GM19452 (cell line): ENCODE measurements at regions not wholly inside any gene's neighbourhood (a gene's known extent, or its start where the extent isn't known, plus 50 kb on each side); places are given as distances from the start of the nearest gene placed in this dataset.

Experiments used
- ATAC-seq: cut with Tn5 transposase; IDR thresholded peaks from one replicate; pipeline ENCODE4 v1.9.1; 2021; ENCODE audit not compliant: unreplicated experiment

DNA sequence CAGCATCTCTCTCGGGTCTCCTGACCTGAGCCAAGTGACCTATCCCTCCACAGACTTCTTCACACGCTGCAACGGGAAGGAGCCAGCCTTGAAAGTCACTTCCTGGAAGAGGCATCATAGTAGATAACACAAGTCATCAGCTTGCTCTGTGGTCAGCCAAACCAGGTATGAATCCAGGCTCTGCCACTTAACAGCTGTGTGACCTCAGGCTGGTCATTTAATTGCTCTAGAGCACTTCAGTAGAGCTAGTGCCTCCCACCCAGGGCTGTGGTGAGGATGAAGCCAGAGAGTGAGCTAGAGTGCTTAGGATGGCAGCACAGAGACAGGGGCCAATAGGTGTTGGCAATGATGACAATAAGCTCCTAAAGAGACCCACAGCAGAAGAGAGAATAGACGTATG is 247.7 kb upstream of the ZMIZ1 start:
- ATAC-seq = no peak

DNA sequence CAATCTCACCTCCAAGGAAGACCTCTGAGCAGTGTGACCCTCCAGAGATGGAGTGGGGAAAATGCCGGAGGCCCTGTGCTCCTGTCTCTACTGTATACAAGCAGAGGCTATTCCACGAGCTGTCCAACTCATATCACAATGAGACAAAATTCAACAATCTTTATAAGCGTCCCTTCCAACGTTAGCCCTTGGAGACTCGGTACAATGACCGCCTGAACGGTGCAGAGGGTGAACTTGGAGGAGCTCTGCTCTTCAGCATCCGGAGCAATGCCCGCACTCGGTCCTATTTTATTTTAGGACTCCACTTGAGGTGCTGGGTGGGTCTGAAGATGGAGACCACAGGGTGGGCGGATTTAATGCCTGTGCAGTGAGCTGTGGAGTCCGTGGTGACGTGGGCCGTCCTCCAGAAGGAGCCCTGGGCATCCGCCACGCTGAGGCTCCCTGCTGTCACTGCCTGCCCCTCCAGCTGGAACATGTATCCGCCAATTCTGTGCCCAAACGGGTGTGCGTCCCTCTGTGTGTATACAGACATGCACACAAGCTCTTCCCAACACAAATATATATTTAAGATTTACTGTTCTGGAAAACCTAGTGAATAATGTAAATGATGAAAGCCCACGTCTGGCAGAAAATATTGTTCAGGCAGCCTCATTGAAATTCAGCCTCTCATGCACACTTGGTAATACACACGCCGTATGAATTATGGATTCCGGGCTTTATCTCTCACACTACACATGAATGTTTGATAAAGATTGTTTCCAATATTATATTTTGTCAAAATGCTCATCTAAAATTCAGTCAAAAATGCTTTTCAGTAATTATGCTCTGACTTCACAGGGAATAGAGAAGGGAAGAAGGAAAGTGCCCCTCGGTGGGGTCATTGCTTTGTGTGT is 239.9 kb upstream of the ZMIZ1 start:
- ATAC-seq = no peak

- ATAC-seq = no peak
Observed at GRCh38 chr10:78829565-78829964, 239.2 kb upstream of the ZMIZ1 start.

GRCh38 chr10:78830062-78830975 is 238.4 kb upstream of the ZMIZ1 start:
- no peak for ATAC-seq

DNA sequence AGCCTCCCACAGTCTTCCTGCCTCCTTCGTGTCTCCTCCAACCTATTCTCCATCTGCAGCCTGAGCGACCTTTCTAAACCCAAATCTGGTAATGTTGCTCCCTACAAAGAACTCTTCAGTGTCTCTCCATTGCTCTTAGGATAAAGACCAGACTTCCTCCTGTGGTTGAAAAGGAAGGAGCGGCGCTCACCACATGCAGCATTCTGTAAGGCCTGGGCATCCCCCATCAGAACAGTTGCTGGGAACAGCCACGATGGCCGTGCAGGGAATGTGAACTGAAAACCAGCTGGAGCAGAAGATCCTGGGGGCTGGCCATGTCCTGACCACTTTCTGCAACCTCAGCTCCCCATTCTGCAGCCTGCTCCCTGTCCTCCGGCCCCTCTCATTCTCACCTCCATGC is 237.8 kb upstream of the ZMIZ1 start:
- no peak for ATAC-seq

- no peak for ATAC-seq
Observed at GRCh38 chr10:78831461-78831860, 237.3 kb upstream of the ZMIZ1 start.

- ATAC-seq = no peak
Observed at GRCh38 chr10:78832281-78832680, 236.5 kb upstream of the ZMIZ1 start.

- ATAC-seq = no peak
Observed at GRCh38 chr10:78838141-78838657, 230.6 kb upstream of the ZMIZ1 start.

DNA sequence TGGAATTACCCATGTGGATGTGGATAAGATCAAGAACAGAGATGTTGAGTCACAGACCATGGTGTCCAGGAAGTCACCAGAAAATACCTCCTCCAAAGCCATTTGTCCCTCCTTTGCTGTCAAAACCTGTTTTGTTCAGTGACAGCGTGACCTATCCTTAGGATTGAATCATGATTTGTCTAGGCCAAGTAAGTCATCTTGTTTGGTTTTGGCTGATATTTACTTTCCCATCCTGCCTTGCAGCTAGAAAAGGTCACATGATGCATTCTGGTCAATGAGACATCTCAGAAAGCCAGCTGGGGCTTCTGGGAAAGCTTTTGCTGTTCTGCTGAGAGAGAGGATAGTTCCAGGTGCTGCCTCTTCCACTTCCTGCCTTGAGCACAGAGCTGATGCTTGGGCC is 225.3 kb upstream of the ZMIZ1 start:
- no peak for ATAC-seq

DNA sequence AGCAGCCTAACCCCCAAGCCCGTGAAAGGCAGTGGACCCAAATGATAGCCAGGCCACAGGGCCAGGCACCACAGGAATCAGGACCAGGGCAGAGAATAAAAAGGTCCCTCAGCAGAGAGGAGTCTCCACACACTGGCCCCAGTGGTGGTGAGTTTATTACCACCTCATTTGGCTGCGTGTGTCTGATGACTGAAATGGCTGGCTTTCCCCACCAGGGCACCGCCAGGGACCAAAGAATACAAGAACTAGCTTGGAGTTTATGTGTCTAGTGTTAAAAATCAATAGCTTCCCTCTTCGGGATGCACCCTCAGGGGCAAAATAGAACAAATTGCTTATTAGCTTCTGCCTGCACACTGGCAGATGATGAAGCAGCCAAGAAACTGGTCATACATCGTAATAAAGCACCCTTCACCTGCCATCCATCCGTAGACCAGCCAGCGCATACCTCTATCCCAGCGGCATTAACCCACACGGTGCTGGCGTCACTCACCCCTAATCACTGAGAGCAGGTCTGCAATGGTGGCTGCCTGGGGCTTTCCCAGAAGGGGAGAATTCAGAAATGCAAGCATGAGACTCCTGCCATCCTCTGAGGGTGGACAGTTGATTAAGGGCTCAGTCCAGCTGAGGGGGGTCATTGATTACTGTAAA is 223.7 kb upstream of the ZMIZ1 start:
- ATAC-seq = no peak

DNA sequence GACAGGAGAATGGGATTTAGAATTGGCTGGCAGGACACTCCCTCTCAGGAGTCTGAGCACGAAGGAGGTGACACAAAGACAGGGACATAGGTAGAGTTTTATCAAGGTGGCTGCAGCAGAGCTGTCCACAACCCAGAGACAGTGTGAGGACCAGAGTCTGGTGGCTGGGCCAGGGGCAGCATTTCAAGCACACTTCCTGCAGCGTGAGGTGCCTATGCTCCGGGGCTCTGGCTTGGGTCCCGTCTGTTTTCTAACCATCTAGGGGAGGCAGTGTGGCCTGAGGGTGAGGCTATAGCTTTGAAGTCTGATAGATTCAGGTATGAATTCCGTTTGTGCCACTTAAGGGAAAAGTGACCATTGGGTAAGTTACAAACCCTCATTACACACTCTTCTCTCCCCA is 222.7 kb upstream of the ZMIZ1 start:
- ATAC-seq = no peak

GRCh38 chr10:78846760-78847159 is 222.0 kb upstream of the ZMIZ1 start:
- no peak for ATAC-seq

DNA sequence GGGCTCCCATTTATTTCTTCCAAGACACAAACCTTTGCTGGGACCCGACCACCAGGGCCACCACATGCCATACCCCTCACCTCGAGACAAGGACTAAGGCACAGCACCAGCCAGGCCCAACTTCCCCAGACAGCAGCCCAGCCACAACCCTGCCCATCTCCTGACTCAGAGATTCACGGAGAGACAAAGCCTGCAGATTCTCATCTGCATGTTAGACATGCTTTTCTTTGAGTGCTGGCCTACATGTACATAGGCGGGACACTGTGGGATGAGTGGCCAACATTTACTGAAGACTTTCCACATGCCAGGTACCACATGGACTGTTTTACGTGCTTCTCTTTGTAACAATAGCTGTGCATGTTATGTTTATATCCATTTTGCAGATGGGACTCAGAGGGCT is 221.3 kb upstream of the ZMIZ1 start:
- no peak for ATAC-seq

DNA sequence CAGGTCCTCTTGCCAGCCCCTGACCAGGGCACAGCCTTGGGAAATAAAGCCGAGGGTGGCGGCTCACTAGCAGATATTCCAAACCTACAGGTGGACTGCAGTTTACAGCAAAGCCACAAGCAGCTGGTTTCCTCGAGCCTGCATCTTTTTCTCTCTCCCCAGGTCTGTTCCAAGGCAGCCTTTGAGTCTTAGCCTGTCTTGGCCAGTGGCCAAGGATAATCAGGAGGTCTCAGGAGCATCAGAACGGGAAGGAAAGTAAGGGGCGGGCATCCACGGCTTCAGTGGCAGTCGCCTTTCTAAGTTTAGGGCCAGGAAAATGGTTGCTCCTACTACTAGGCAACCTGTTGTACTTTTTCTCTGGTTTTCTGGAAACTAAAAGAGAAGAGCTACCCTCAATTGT is 219.7 kb upstream of the ZMIZ1 start:
- no peak for ATAC-seq

DNA sequence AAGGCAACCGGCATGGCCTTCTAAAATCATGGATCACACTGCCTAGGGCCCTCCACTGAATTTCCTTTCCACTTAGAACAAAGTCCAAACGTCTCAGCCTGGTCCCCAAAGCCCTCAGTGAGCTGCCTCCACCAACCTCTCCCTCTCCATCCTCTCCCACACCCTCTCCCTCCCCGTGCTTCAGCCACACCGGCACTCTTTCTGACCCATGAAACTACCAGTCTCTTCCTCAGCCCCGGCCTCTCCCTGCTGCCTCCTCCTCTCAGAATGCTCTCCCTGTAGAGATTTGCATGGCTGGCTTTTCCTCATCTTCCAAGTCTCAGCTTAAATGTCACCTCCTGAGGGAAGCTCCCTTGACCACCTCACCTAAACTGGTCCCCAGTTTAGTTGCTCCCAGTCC is 219.0 kb upstream of the ZMIZ1 start:
- ATAC-seq = no peak

DNA sequence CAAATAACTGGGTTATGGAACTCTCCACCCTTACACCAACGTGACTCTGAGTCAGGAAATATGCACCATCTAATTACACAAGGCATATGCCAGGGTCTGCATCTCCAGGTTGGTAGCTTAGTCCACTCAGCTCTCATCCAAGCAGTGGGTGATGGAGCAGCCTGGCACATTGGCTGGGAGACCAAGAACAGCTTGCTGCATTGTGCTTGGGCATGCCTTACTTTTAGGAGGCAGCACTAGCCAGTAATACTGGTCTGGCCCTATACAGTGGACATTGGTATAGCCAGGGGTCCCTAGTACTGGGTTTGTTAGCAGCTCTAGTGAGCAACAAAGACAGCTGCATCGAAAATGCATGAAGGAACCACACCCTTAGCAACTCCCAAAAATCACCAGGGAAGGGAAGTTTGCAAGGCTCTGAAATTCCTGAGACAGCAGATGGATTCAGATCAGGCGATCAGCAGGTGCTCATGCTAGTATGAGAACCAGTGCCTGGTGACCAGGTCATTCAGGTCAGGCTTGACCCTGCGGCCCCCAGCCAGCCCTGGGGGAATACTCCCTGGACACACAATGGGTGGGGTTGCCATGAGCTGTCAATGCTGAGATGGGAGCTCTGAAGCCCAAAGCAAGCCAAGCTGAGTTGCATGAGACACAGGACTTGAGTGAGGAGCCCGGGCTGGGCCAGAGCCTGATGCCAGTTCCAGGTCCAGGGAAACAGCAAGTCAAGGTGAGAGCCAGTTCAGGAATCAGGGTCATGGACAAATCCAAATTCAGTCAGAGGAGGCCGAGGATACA is 217.9 kb upstream of the ZMIZ1 start:
- no peak for ATAC-seq

GRCh38 chr10:78851647-78852046 is 217.1 kb upstream of the ZMIZ1 start:
- no peak for ATAC-seq

GRCh38 chr10:78852466-78853240 is 216.1 kb upstream of the ZMIZ1 start:
- ATAC-seq = no peak

DNA sequence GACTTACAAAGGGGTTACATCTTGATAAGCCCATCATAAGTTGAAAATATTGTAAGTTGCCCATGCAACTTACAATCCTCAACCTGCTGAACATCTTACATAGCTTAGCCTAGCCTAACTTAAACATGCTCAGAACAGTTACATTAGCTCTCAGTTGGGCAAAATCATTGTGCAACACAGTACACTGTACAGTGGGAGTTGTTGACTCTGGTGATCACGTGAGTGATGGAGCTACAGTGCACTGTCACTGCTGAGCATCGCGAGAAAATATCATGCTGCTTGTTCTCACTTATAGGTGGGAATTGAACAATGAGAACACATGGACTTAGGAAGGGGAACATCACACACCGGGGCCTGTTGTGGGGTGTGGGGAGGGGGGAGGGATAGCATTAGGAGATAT is 214.9 kb upstream of the ZMIZ1 start:
- ATAC-seq = no peak

- no peak for ATAC-seq
Observed at GRCh38 chr10:78856421-78856820, 212.3 kb upstream of the ZMIZ1 start.
